HTR-8/SVneo (cell line): ENCODE measurements at regions not wholly inside any gene's neighbourhood (a gene's known extent, or its start where the extent isn't known, plus 50 kb on each side); places are given as distances from the start of the nearest gene placed in this dataset.

Source experiments
- DNase-seq: peaks from one replicate; pipeline ENCODE4 v3.0.0; 2011; ENCODE audit warnings: low spot score, mixed read lengths; ENCODE audit not compliant: insufficient read length
- FAIRE-seq: peaks from 2 replicates; lab custom pipeline; 2011; peaks lifted over from hg19 to GRCh38; lab: Jason Lieb, UNC

GRCh38 chr17:62126292-62126691, 61.2 kb upstream of the MED13 start:
- DNase-seq = no peak
- FAIRE-seq = no peak

- FAIRE-seq = no peak
- no peak for DNase-seq
These were observed 60.2 kb upstream of the MED13 start for GRCh38 chr17:62125307-62125706.

GRCh38 chr17:62121025-62121730, 56.1 kb upstream of the MED13 start:
- FAIRE-seq (no peak), DNase-seq (no peak)

DNA sequence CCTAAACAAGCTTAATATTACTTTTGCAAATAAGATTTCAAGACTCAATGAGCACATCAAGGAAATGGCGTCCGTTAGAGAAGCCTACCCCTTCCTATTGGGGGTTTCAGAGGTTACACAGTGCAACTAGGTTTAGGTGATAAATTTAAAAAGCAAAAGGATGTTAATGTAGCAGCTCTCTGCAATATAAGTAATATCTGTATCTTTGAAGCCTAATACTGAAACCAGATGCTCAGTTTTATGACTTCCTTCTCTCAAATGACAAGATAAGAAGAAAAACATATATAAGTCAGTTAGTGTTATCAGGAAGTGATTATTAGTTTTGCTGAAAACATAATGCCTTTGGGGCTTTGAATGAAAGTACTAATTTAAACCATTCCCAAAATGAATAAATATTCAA, 54.3 kb upstream of the MED13 start:
- FAIRE-seq (no peak), DNase-seq (no peak)
